Skin epidermis (tissue), 12 donors: ENCODE measurements at regions not wholly inside any gene's neighbourhood (a gene's known extent, or its start where the extent isn't known, plus 50 kb on each side); places are given as distances from the start of the nearest gene placed in this dataset.
A peak's percentile ranks its signal among the peaks of the same experiment; 100 is the strongest.

ENCODE experiments used
- H3K27ac ChIP-seq, 21 experiments: fragments of 200-600 bp; sonication (generic) in 11 of 21; one replicate each; pipeline ENCODE4 v1.5.0; 2020; ENCODE audit warnings: mild to moderate bottlenecking in 3 of 21, inconsistent platforms in 2 of 21, moderate library complexity in 2 of 21
- H3K4me3 ChIP-seq, 7 experiments: fragments of 200-600 bp; sonication (generic) in 2 of 7; one replicate each; pipeline ENCODE4 v1.5.0; 2020; ENCODE audit warnings: inconsistent platforms in 2 of 7, mild to moderate bottlenecking in 2 of 7, moderate library complexity in 1 of 7

- H3K4me3 ChIP-seq: no peak overlapping the region
- H3K27ac ChIP-seq: no peak overlapping the region
These were observed 82.6 kb upstream of the ZMIZ1 start for GRCh38 chr10:78985973-78986818.

DNA sequence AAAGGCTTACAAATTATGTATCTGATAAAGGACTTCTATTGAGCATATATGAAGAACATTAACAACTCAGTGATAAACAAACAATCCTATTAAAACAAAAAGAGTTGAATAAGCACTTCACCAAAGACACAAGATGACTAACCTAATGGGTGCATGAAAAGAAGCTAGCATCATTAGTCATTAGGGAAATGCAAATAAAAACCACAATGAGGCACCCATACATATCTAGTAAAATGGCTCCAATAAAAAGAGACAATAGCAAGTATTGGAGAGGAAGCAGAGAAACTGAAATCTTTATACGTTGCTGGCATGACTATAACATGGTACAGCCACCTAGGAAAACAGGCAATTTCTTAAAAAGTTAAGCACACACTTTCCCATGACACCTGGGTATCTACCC, 77.6 kb upstream of the ZMIZ1 start:
- no peak overlapping the region for H3K4me3 ChIP-seq
- H3K27ac ChIP-seq: no peak overlapping the region

DNA sequence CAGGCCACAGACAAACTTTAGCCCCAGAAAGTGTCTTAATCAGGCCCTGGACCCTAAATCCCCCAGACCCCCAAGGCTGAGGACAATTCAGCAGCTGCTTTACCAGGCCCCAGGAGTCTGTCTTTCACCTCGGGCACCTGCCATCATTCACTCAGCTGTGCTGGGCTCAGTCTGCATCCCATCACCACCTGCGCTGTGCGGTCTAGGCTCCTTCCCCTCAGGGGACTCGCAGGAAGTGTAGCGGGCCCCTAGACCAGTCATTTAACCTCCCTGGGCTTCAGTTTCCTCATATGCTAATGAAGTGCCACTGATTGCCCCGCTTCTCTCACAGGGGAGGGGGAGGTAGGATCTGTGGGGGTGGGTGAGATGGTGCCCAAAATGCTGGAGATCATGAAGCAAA, 76.4 kb upstream of the ZMIZ1 start:
- H3K27ac ChIP-seq: no peak overlapping the region
- H3K4me3 ChIP-seq: no peak overlapping the region

DNA sequence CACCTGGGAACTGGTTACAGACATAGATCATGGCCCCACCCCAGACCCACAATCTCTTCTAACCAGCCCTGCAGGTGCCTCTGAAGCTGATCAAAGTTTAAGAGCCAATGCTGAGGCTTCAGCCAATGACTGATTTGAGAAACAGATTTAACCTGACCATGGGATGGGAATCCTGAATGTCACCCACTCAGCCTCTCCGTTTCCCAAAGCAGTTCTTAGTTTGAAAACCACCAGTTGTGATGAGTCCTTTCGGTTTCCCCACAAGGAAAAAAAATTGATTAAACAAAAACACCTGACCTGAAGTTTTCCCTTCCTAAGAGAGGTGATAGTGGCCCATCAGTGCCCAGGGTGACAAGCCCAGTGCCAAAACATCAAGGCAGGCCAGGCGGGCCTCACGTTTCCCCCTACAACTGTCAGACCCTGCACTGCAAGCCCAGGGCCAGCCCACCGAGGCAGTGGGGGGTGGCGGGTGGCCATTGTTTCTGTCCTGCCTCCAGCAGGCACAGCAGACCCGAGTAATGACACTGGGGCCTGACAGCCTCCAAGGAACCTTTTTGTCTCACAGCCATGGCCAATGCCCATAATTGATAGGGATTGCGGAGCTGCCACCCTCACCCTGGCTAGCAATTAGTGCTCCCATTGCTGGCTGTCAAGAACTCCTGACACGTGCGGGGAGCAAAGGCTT, 75.4 kb upstream of the ZMIZ1 start:
- Histone ChIP-seq H3K4me3 (no peak overlapping the region), H3K27ac (no peak overlapping the region)

- no peak overlapping the region for H3K27ac ChIP-seq
- H3K4me3 ChIP-seq: no peak overlapping the region
These were observed 72.6 kb upstream of the ZMIZ1 start for GRCh38 chr10:78995987-78996791.

GRCh38 chr10:78996792-78997129, 72.0 kb upstream of the ZMIZ1 start:
- H3K4me3 ChIP-seq: no peak overlapping the region
- no peak overlapping the region for H3K27ac ChIP-seq

GRCh38 chr10:78997635-78998618, 70.8 kb upstream of the ZMIZ1 start:
- Histone ChIP-seq H3K4me3 (no peak overlapping the region), H3K27ac (peak overlapping the region in 2 of 21 experiments; percentile 46 to 55)

DNA sequence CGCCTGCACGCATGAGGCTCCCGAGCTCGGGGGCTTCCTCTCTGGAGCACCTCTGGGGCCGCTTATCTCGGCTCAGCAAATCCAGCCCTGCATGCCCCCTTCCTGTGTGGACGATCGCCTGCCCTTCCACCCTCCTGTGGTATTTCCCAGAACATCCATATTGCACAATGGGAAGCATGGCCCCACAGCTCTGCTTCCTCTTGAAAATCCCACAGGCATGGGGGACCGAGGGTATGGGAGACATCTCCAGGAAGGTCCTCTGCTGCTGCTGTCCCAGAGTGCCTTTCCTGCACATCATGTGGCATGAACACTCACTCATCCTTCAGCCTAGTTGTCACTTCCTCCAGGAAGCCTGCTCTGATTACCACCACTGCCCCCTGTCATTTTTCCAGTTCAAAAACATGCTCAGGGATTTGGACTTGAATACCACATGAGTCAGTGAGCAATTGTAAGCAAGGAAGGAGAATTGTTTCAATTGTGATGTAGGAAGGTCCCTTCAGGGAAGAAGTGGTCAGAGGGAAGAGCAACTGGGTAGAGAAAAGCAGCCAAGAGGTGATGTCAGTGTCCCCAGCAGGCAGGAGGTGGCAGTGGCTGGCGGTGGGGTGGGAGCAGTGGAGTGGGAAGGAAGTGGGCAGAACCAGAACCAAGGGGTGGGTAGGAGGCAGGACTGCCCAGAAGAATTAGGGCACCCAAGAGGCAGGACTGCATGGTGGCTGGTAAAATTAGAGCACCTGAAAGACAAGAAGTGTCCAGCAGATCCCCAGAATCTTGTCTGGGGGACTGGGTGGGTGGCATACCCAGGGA, 67.5 kb upstream of the ZMIZ1 start:
- Histone ChIP-seq H3K27ac (no peak overlapping the region), H3K4me3 (no peak overlapping the region)

DNA sequence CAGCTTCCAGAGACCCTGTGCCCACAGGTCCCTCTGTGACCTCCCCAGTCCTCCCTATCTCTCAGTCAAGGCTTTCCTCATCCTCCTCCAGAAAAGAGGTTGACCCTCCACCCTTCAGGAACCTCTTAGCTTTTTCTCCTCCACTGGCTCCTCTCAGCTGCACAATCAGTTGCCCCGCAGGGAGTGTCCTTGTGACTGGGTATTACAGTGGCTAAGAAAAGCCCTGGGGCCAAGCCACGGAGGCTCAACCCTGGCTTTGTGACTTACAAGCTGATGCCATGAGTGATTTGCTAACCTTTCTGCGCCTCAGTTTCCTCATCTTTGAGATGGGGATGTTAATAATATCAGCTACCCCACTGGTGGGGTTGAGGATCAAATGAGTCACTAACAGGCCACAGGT, 66.4 kb upstream of the ZMIZ1 start:
- no peak overlapping the region for H3K4me3 ChIP-seq

GRCh38 chr10:79003183-79004100, 65.3 kb upstream of the ZMIZ1 start:
- no peak overlapping the region for H3K4me3 ChIP-seq
- peak overlapping the region in 6 of 21 experiments; percentile 13 to 67 (median 39) for H3K27ac ChIP-seq

More for the DNA sequence above, 66.4 kb upstream of the ZMIZ1 start:
- H3K27ac ChIP-seq: no peak overlapping the region

- H3K4me3 ChIP-seq: no peak overlapping the region
- H3K27ac ChIP-seq: peak overlapping the region in 4 of 21 experiments; percentile 25 to 67 (median 39)
These were observed 64.5 kb upstream of the ZMIZ1 start for GRCh38 chr10:79004311-79004710.

DNA sequence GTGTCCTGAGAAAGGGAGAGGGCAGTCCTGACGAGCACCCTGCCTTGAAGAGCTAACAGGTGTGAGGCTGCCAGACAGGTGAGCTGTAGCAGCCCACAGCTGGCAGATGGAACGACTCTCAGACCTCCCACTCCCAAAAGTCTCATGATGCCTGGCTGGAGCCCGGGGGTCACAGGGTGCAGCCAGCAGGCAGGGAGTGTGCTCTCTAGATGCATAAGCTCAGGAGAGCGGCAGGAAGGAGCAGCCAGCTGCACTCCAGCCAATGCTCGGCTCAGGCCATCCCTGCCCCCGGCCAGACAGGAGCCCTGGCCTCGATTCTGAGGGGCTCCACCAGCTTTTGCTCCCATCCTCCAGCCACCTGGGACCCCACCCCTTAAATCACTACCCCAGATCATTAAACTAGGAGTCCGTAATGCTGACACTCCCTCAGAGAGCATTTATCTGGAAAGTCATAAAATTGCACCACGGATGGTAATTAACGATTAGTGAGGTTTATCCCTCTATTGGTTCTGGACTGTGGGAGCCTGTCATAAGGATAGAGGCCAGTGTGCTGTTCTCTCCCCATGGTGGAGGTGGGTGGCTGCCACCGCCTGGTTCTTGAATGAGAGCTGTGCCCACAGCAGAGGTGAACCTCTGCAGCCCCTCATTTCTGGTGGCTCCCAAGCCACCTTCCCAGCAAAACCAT, 63.5 kb upstream of the ZMIZ1 start:
- Histone ChIP-seq H3K27ac (peak overlapping the region in 3 of 21 experiments; percentile 11 to 45 (median 22)), H3K4me3 (no peak overlapping the region)

DNA sequence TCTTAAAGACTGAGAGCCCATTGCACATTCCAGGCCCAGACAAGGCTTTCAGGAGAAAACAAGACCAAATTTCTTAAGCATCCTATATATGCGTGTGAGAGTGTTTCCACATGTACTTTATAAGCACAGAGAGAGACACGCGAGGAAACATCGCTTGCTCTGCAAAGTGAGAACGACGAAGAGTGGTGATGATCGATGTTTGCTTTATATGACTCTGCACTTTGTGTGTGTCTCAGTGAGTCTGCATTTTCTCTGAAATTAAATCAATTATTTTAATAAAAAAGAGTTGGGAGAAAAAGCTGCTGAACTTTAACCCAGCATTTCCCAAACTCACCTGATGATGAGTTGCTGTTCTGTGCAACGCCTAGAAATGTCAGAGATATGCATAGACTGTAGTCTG, 61.7 kb upstream of the ZMIZ1 start:
- Histone ChIP-seq H3K4me3 (no peak overlapping the region), H3K27ac (no peak overlapping the region)

DNA sequence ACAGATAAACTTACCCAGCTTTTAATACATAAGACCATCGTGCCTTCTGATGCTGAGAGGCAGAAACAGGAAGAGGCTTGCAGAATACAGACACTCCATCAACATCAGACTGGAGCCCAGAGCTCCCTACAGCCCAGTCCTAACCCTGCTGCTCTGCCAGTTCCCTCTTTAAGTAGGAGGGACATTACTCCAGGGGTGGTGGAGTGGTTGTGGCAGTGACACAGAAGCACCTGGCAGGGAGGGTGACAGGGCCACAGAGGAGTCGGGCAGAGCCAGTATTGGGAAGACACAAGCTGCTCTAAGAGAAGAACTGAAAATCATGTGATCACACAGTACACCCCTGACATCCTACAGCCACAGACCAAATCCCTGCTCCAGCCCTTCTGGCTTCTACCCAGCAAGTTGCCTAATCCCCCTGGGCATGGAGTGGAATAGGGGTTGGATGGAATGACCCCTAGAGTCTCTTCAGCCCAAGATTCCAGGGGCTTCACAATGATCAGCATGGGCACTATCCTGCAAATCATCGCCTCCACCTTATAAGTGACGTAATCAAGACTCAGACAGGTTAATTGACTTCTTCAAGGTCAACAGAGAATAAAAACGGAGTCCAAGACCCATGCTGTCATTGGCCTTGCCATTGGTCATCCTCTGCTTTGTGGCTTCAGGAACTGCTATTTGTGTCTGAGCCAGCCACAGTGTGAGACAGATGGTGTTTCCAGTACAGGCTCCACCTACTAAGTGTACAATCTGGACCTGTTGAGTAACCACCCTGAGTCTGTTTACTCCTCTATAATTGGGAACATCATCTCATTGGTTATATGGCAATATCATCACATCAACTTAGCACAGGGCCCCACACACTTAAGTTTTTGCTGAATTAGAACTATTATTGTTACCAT, 61.1 kb upstream of the ZMIZ1 start:
- H3K27ac ChIP-seq: no peak overlapping the region
- H3K4me3 ChIP-seq: no peak overlapping the region

DNA sequence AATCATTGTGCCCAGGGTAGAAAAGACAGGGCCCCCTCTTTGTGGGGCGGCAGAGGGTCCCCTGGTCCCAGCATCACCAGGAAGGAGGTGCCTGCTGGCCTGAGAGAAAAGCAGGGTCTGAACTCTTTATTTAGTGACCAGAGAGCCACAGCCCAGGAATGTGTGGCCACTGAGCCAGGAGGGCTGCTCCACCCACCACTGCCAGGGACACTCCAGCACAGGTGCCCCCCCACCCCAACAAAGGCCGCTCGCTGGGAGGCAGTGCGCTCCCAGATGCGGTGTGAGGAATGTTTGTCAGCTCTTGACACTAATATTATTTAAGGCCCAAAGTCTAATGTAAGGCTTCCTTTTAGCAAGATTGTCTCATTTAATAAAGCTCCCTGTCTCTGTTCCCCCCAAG, 59.6 kb upstream of the ZMIZ1 start:
- Histone ChIP-seq H3K4me3 (no peak overlapping the region), H3K27ac (no peak overlapping the region)

DNA sequence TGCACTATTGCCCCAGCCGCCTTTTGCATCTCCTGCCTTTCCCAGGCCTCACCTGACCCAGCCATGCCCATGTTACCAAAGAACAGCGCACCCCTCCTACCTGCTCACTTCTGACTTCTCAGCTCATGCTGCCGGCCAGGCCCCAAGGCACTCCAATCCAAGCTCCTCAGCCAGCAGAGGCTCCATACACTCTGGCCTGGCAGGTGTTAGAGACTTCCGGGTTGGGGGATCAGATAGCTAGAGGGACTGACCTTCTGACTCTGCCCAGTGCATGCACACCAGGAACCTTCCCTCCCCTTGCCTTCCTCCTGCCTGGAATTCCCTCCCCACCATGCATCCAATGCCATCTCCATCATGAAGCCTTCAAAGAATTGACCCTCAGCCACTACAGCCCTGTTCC, 56.2 kb upstream of the ZMIZ1 start:
- no peak overlapping the region for H3K27ac ChIP-seq
- no peak overlapping the region for H3K4me3 ChIP-seq
